Left ventricle myocardium inferior (tissue), 1 donor: ENCODE measurements at regions not wholly inside any gene's neighbourhood (a gene's known extent, or its start where the extent isn't known, plus 50 kb on each side); places are given as distances from the start of the nearest gene placed in this dataset.
"Not testable (repeated sequence)": the region's sequence is repeated elsewhere in the genome, so short reads cannot be mapped to it uniquely, and the experiment has no call there.

Source experiments
- DNase-seq: peaks from one replicate; pipeline ENCODE4 v3.0.0-alpha.2; 2020
- H3K27ac ChIP-seq: fragments of 200-600 bp; replicated peaks from 2 replicates; pipeline ENCODE4 v1.8.0; 2021
- H3K27me3 ChIP-seq: fragments of 200-600 bp; 2 replicates; pipeline ENCODE4 v1.8.0; 2021; ENCODE audit warnings: low read depth
- H3K36me3 ChIP-seq: fragments of 200-600 bp; 2 replicates; pipeline ENCODE4 v1.8.0; 2021
- H3K4me1 ChIP-seq: fragments of 200-600 bp; 2 replicates; pipeline ENCODE4 v1.8.0; 2021
- H3K4me3 ChIP-seq: fragments of 200-600 bp; 2 replicates; pipeline ENCODE4 v1.8.0; 2021; ENCODE audit warnings: mild to moderate bottlenecking, moderate library complexity
- H3K9me3 ChIP-seq: fragments of 200-600 bp; replicated peaks from 2 replicates; pipeline ENCODE4 v1.8.0; 2021
- intact Hi-C: fragments of 100-400 bp; cut with micrococcal nuclease; formaldehyde crosslinking; loops from one replicate; pipeline ENCODE4 v1.11.0; 2022
- TF ChIP-seq, protein P1 (sequence below): fragments of 200-600 bp; IDR thresholded peaks from 2 replicates; pipeline ENCODE4 v1.8.0; 2021; ENCODE audit warnings: antibody characterized with exemption, mild to moderate bottlenecking, borderline replicate concordance
- donor health status: DM: no; HTN: yes; CAD: no; lungs with severe emphysema.

- Histone ChIP-seq H3K9me3 (peaks cover 3% of the 10 kb centered on the region), H3K4me1 (no peaks in the 10 kb centered on the region), H3K4me3 (no peak overlapping the region), H3K36me3 (no peaks in the 10 kb centered on the region), H3K27ac (no peak overlapping the region), H3K27me3 (no peaks in the 10 kb centered on the region)
- TF ChIP-seq, protein P1, sequence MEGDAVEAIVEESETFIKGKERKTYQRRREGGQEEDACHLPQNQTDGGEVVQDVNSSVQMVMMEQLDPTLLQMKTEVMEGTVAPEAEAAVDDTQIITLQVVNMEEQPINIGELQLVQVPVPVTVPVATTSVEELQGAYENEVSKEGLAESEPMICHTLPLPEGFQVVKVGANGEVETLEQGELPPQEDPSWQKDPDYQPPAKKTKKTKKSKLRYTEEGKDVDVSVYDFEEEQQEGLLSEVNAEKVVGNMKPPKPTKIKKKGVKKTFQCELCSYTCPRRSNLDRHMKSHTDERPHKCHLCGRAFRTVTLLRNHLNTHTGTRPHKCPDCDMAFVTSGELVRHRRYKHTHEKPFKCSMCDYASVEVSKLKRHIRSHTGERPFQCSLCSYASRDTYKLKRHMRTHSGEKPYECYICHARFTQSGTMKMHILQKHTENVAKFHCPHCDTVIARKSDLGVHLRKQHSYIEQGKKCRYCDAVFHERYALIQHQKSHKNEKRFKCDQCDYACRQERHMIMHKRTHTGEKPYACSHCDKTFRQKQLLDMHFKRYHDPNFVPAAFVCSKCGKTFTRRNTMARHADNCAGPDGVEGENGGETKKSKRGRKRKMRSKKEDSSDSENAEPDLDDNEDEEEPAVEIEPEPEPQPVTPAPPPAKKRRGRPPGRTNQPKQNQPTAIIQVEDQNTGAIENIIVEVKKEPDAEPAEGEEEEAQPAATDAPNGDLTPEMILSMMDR, result no peak
- no peak for DNase-seq
- intact Hi-C loops, result no loop called here
These were observed 519.8 kb upstream of the FLRT2 start for GRCh38 chr14:85010186-85010585.

DNA sequence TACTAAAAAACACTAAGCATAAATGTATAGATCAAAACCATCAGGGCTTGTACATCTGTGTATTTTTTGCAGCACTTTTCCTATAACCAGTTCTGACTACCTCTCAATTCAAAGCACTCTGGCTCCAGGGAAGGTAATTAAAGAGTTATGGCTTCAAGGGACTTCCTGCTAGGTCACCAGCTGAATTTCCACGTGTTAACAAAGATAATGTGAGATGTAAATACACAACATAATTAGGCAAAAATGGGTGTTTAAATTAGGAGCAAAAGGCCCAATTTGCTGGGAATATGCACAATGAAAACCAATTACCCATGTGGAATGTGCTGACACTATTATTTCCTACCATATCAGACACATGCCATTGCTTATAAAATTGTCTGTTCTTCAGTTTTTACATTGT, 513.4 kb upstream of the FLRT2 start:
- Histone ChIP-seq H3K36me3 (no peaks in the 10 kb centered on the region), H3K27me3 (no peaks in the 10 kb centered on the region), H3K4me3 (no peak overlapping the region), H3K4me1 (no peaks in the 10 kb centered on the region), H3K27ac (no peak overlapping the region), H3K9me3 (peaks cover 29% of the 10 kb centered on the region)
- no peak for DNase-seq
- TF ChIP-seq, protein P1, result no peak
- intact Hi-C loops, result no loop called here

- H3K36me3 ChIP-seq, H3K4me1 ChIP-seq, intact Hi-C loops, H3K27ac ChIP-seq, H3K27me3 ChIP-seq, DNase-seq, H3K4me3 ChIP-seq: not testable (repeated sequence)
- peaks cover 26% of the 10 kb centered on the region for H3K9me3 ChIP-seq
These were observed 506.1 kb upstream of the FLRT2 start for GRCh38 chr14:85023866-85024265.

DNA sequence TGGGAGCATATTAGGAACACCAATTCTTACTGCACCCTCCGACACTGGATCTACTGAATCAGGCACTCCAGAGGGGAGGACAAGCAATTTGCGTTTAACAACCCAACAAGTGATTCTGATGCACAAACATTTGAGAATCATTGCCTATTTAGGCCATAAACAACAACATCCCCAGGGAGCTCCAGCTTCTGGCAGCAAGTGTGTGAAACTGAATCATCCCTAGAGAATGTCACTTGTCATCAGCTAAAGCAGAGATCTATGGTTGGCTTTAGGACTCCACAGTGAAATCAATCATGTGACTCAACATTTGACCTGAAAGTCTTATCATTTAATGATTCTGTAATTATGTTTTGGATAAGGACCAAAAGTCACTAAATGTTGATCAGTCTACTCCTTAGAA, 505.0 kb upstream of the FLRT2 start:
- H3K36me3 ChIP-seq, result no peaks in the 10 kb centered on the region
- intact Hi-C loops, result no loop called here
- TF ChIP-seq, protein P1, result no peak
- no peak for DNase-seq
- no peaks in the 10 kb centered on the region for H3K27me3 ChIP-seq
- H3K27ac ChIP-seq, result no peak overlapping the region
- H3K9me3 ChIP-seq, result peaks cover 18% of the 10 kb centered on the region
- H3K4me3 ChIP-seq, result no peak overlapping the region
- no peaks in the 10 kb centered on the region for H3K4me1 ChIP-seq

GRCh38 chr14:85027681-85028370, 502.1 kb upstream of the FLRT2 start:
- Histone ChIP-seq H3K4me3 (no peak overlapping the region), H3K27ac (no peak overlapping the region)

DNA sequence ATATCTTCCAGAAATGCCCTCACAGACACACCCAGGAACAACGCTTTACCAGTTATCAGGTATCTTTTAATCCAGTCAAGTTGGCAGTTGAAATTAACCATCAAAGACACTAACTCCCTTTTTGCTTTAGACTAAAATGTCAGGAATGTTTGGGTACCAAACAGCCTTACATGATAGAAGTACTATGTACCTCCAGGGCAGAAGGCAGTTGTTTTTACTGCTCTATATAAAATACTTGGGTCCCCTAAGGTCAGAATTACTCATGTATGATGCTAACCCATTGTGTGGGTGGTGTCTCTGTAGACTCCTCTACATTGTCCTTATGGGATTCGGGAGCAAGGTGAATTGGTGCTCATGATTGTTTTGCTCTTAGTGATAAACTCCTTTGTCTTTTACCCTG, 492.5 kb upstream of the FLRT2 start:
- Histone ChIP-seq H3K4me3 (no peak overlapping the region), H3K9me3 (no peaks in the 10 kb centered on the region), H3K36me3 (no peaks in the 10 kb centered on the region), H3K4me1 (no peaks in the 10 kb centered on the region), H3K27me3 (no peaks in the 10 kb centered on the region), H3K27ac (no peak overlapping the region)
- TF ChIP-seq, protein P1, result no peak
- intact Hi-C loops, result no loop called here
- no peak for DNase-seq

More at GRCh38 chr14:85027681-85028370, 502.1 kb upstream of the FLRT2 start:
- intact Hi-C loops, result no loop called here
- Histone ChIP-seq H3K4me1 (no peaks in the 10 kb centered on the region), H3K9me3 (no peaks in the 10 kb centered on the region), H3K27me3 (no peaks in the 10 kb centered on the region), H3K36me3 (no peaks in the 10 kb centered on the region)
- TF ChIP-seq, protein P1, result no peak
- DNase-seq, result no peak
